Endodermal cell (in vitro differentiated cells): ENCODE measurements at regions not wholly inside any gene's neighbourhood (a gene's known extent, or its start where the extent isn't known, plus 50 kb on each side); places are given as distances from the start of the nearest gene placed in this dataset.
"Not testable (repeated sequence)": the region's sequence is repeated elsewhere in the genome, so short reads cannot be mapped to it uniquely, and the experiment has no call there.

Experiments used
- DNase-seq: peaks from one replicate; pipeline ENCODE4 v3.0.0-alpha.2; 2017
- H3K27ac ChIP-seq: 2 replicates; pipeline ENCODE4 v1.5.1; 2013; ENCODE audit warnings: mild to moderate bottlenecking, low read depth, low read length, moderate library complexity
- H3K27me3 ChIP-seq: 2 replicates; pipeline ENCODE4 v1.6.1; 2013; ENCODE audit warnings: mild to moderate bottlenecking, low read length, moderate library complexity; ENCODE audit not compliant: insufficient read depth, control insufficient read depth, poor library complexity, severe bottlenecking
- H3K36me3 ChIP-seq: 2 replicates; pipeline ENCODE4 v1.7.0; 2013; ENCODE audit warnings: mild to moderate bottlenecking, low read length, moderate library complexity; ENCODE audit not compliant: control insufficient read depth, insufficient read depth
- H3K4me1 ChIP-seq: one replicate; pipeline ENCODE4 v1.7.0; 2013; ENCODE audit warnings: low read length; ENCODE audit not compliant: control insufficient read depth, insufficient read depth
- H3K4me3 ChIP-seq: 2 replicates; pipeline ENCODE4 v1.5.1; 2013; ENCODE audit warnings: mild to moderate bottlenecking, low read length, moderate library complexity
- H3K9ac ChIP-seq: 2 replicates; pipeline ENCODE4 v1.6.1; 2013; ENCODE audit warnings: mild to moderate bottlenecking, low read length, moderate library complexity; ENCODE audit not compliant: poor library complexity, severe bottlenecking; ENCODE audit errors: extremely low read depth
- H3K9me3 ChIP-seq: 2 replicates; pipeline ENCODE4 v1.6.1; 2013; ENCODE audit warnings: mild to moderate bottlenecking, low read length, moderate library complexity; ENCODE audit not compliant: control insufficient read depth
- H3K27ac Mint-ChIP-seq: 2 replicates; pipeline ENCODE4 v1.8.0; 2020; ENCODE audit warnings: mixed read lengths
- H3K27me3 Mint-ChIP-seq: 2 replicates; pipeline ENCODE4 v1.8.0; 2021; ENCODE audit warnings: mild to moderate bottlenecking, mixed read lengths; ENCODE audit not compliant: insufficient read depth
- H3K36me3 Mint-ChIP-seq: 2 replicates; pipeline ENCODE4 v1.8.0; 2020; ENCODE audit warnings: low read depth, mixed read lengths
- H3K4me1 Mint-ChIP-seq: 2 replicates; pipeline ENCODE4 v1.8.0; 2020; ENCODE audit warnings: mixed read lengths
- H3K4me3 Mint-ChIP-seq: 2 replicates; pipeline ENCODE4 v1.8.0; 2020; ENCODE audit warnings: mild to moderate bottlenecking, moderate library complexity, mixed read lengths
- H3K9me3 Mint-ChIP-seq: 2 replicates; pipeline ENCODE4 v1.8.0; 2020; ENCODE audit warnings: mild to moderate bottlenecking, mixed read lengths
- CTCF ChIP-seq: fragments of 200-600 bp; sonication (generic); conservative IDR thresholded peaks from 2 replicates; pipeline ENCODE4 v1.5.0; 2021; ENCODE audit warnings: antibody characterized with exemption, mild to moderate bottlenecking
- WGBS, 2 experiments: methylation state at CpG; one replicate each; pipeline versions ENCODE4 v1.1.5 to v1.1.7; 2013; ENCODE audit warnings: missing lambda C conversion rate in 2 of 2, mixed read lengths in 1 of 2; ENCODE audit not compliant: insufficient coverage in 1 of 2, insufficient read length in 1 of 2; 5-methylcytosine and 5-hydroxymethylcytosine counted together

- Histone ChIP-seq H3K27ac (no peak overlapping the region), H3K36me3 (no peaks in the 10 kb centered on the region), H3K9me3 (peaks cover 20% of the 10 kb centered on the region), H3K27me3 (no peaks in the 10 kb centered on the region), H3K9ac (no peak overlapping the region), H3K4me1 (peaks cover 7% of the 10 kb centered on the region), H3K4me3 (no peak overlapping the region)
- 97 to 100% methylated on average over 1 of the region's 1 CpG for WGBS, 2 experiments
- no peaks in the 10 kb centered on the region for H3K27me3 Mint-ChIP-seq
- no peak overlapping the region for H3K27ac Mint-ChIP-seq
- no peak overlapping the region for H3K4me3 Mint-ChIP-seq
- peaks cover 9% of the 10 kb centered on the region for H3K4me1 Mint-ChIP-seq
- TF ChIP-seq CTCF = no peak
- no peak for DNase-seq
- peaks cover 3% of the 10 kb centered on the region for H3K36me3 Mint-ChIP-seq
- H3K9me3 Mint-ChIP-seq = peaks cover 20% of the 10 kb centered on the region
These were observed 186.2 kb upstream of the FRMD6 start for GRCh38 chr14:51465486-51465885.

GRCh38 chr14:51467392-51467791, 184.3 kb upstream of the FRMD6 start:
- not testable (repeated sequence) for H3K27me3 Mint-ChIP-seq, H3K9ac ChIP-seq, H3K27ac ChIP-seq, DNase-seq, H3K27me3 ChIP-seq, H3K27ac Mint-ChIP-seq, H3K4me3 ChIP-seq, H3K4me3 Mint-ChIP-seq, H3K36me3 ChIP-seq, H3K36me3 Mint-ChIP-seq, H3K4me1 Mint-ChIP-seq, H3K4me1 ChIP-seq
- peaks cover 26% of the 10 kb centered on the region for H3K9me3 Mint-ChIP-seq
- H3K9me3 ChIP-seq = peaks cover 36% of the 10 kb centered on the region
- 96 to 97% methylated on average over 4 to 21 of the region's 23 CpGs for WGBS, 2 experiments

DNA sequence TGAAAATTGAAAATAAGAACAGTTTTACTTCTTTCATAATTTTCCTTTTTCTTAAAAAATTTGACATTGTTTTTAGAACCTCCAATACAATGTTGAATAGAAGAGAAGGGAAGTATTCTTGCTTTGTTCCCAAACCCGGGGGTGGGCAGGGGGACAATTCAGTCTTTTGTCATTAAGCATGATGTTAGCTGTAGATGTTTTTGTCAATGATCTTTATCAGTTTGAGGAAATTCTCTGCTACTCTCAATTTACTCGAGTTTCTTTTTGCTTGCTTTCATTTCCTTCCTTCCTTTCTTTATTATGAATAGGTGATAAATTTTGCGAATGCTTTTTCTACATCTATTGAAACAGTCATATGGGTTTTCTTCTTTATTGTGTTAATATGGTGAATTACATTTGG, 183.2 kb upstream of the FRMD6 start:
- Histone ChIP-seq H3K27ac (no peak overlapping the region), H3K27me3 (no peaks in the 10 kb centered on the region), H3K4me3 (peak overlapping the region; percentile 27), H3K4me1 (peaks cover 5% of the 10 kb centered on the region), H3K9me3 (peaks cover 36% of the 10 kb centered on the region), H3K9ac (no peak overlapping the region), H3K36me3 (no peaks in the 10 kb centered on the region)
- peaks cover 3% of the 10 kb centered on the region for H3K36me3 Mint-ChIP-seq
- H3K9me3 Mint-ChIP-seq = peaks cover 29% of the 10 kb centered on the region
- no peak for DNase-seq
- H3K4me3 Mint-ChIP-seq = no peak overlapping the region
- TF ChIP-seq CTCF = no peak
- H3K27me3 Mint-ChIP-seq = no peaks in the 10 kb centered on the region
- 96% methylated on average over 2 of the region's 3 CpGs; no CpG with 5 or more reads in 1 of the 2 experiments for WGBS, 2 experiments
- no peak overlapping the region for H3K27ac Mint-ChIP-seq
- H3K4me1 Mint-ChIP-seq = peaks cover 12% of the 10 kb centered on the region

DNA sequence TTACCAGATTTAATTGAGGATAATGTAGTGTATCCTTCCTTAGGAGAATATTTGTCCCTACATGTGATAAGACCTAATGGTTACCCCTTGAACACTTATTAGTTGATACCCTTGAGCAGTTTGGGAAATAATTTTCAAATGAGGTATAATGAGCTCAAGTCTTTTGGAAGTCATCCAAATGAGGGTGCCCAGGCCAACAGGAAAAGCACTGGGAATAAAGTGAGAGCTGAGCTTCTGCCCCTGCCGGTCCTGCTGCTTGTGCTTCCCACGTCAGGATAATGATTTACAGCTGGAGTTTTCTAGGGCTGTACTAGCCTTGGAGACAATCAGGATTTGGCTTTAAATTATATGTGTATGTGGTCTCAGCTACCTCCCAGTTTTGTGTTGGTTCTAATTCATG, 178.8 kb upstream of the FRMD6 start:
- Histone ChIP-seq H3K27ac (no peak overlapping the region), H3K36me3 (no peaks in the 10 kb centered on the region), H3K9me3 (peaks cover 26% of the 10 kb centered on the region), H3K9ac (no peak overlapping the region), H3K4me3 (no peak overlapping the region), H3K27me3 (no peaks in the 10 kb centered on the region), H3K4me1 (peaks cover 8% of the 10 kb centered on the region)
- H3K4me3 Mint-ChIP-seq = no peak overlapping the region
- no peaks in the 10 kb centered on the region for H3K27me3 Mint-ChIP-seq
- peaks cover 22% of the 10 kb centered on the region for H3K4me1 Mint-ChIP-seq
- no peak for DNase-seq
- peaks cover 20% of the 10 kb centered on the region for H3K9me3 Mint-ChIP-seq
- no peak overlapping the region for H3K27ac Mint-ChIP-seq
- H3K36me3 Mint-ChIP-seq = no peaks in the 10 kb centered on the region
- WGBS, 2 experiments = 87% methylated on average over 2 of the region's 2 CpGs; no CpG with 5 or more reads in 1 of the 2 experiments
- no peak for TF ChIP-seq CTCF
